ENCODE measurements at regions not wholly inside any gene's neighbourhood (a gene's known extent, or its start where the extent isn't known, plus 50 kb on each side); places are given as distances from the start of the nearest gene placed in this dataset.

DNA sequence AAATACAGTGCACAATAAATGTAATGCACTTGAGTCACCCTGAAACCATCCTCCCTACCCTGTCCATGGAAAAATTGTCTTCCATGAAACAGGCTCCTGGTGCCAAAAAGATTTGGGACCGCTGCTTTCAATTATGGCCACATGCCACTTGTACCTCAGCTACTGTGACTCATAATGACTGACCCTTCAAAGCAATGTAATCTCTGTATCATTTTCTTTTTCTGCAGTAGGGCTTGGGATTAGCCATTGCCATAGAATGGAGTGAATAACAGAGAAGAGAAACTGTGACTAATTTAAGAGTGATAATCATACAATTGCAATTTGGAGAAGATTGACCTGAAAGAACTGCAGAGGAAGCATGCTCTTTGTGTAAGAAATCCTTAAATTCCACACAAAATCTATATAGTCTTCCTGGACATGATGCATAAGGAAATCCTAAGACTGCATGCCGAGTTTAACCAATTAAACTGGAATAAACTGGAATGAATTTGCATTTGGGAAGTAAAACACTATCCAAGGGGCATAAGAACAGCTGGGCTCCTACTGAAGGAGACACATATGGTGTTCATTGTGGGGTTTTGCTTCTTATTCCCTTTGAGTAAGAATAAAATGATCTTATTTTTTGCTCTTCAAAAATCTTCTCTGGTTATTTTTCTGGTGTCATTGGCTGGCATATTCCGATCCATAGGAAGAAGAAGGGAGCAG is 59.5 kb upstream of the SLC7A1 start:
- DNase-seq = no peak

DNA sequence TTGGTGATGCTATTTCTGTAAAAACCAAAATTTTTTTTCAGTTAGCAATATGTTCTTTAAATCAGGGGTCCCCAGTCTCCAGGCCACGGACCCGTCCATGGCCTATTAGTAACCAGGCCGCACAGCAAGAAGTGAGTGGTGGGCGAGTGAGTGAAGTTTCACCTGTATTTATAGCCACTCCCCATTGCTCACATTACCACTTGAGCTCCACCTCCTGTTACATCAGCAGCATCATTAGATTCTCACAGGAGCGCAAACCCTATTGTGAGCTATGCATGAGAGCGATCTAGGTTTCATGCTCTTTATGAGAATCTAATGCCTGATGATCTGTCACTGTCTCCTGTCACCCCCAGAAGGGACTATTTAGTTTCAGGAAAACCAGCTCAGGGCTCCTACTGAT is 58.9 kb upstream of the SLC7A1 start:
- DNase-seq = no peak

GRCh38 chr13:29648760-29649159 is 53.3 kb upstream of the SLC7A1 start:
- no peak for DNase-seq
